Adrenal gland (tissue), 9 donors: ENCODE measurements at regions not wholly inside any gene's neighbourhood (a gene's known extent, or its start where the extent isn't known, plus 50 kb on each side); places are given as distances from the start of the nearest gene placed in this dataset.

Experiments
- DNase-seq, 7 donors: peaks; one replicate each; pipeline ENCODE4 v3.0.0-alpha.2; 2019 to 2020
- H3K27ac ChIP-seq, 5 donors: fragments of 200-600 bp; sonication (generic) in 4 of 5; 1 replicate in 3 of 5; 2 replicates in 2 of 5; pipeline versions ENCODE4 v1.5.1 to v1.8.0; 2016 to 2020; ENCODE audit warnings: mild to moderate bottlenecking in 1 of 5
- H3K27me3 ChIP-seq: fragments of 200-600 bp; 2 replicates; pipeline ENCODE4 v1.8.0; 2021
- H3K36me3 ChIP-seq, 2 donors: fragments of 200-600 bp; replicated peaks in 1 of 2; 1 replicate in 1 of 2; 2 replicates in 1 of 2; pipeline versions ENCODE4 v1.5.1 to v1.8.0; 2018 to 2022
- H3K4me1 ChIP-seq, 2 donors: fragments of 200-600 bp; replicated peaks in 1 of 2; 1 replicate in 1 of 2; 2 replicates in 1 of 2; pipeline versions ENCODE4 v1.5.1 to v1.8.0; 2018 to 2021
- H3K4me3 ChIP-seq, 4 donors: fragments of 200-600 bp; sonication (generic) in 3 of 4; one replicate each; pipeline ENCODE4 v1.5.1; 2016 to 2018
- H3K9me3 ChIP-seq, 3 donors: fragments of 200-600 bp; sonication (generic) in 1 of 3; replicated peaks in 1 of 3; 1 replicate in 2 of 3; 2 replicates in 1 of 3; pipeline versions ENCODE4 v1.5.1 to v1.8.0; 2016 to 2021
- POLR2A ChIP-seq, 2 donors: fragments of 450-650 bp; IDR thresholded peaks; one replicate each; pipeline ENCODE4 v1.6.1; 2017; ENCODE audit warnings: antibody characterized with exemption in 2 of 2, mild to moderate bottlenecking in 2 of 2, moderate library complexity in 1 of 2
- WGBS, 4 donors: extraction: QIAGEN DNeasy Blood & Tissue Kit in 2 of 4; methylation state at CpG; one replicate each; pipeline versions ENCODE4 v1.1.5 to v1.1.7; 2013 to 2017; 5-methylcytosine and 5-hydroxymethylcytosine counted together
- intact Hi-C, 2 donors: fragments of 100-400 bp; cut with DNase I; formaldehyde crosslinking; loops; one replicate each; pipeline versions ENCODE4 v1.14.1 to v1.15.0; 2022 to 2023
- TF ChIP-seq, protein P1 (sequence below), 6 experiments: fragments of 450-650 bp in 4 of 6; fragments of 200-600 bp in 2 of 6; sonication (generic) in 1 of 6; IDR thresholded peaks; 1 replicate in 5 of 6; 2 replicates in 1 of 6; pipeline versions ENCODE4 v1.5.1 to v1.8.0; 2016 to 2021; ENCODE audit warnings: antibody characterized with exemption in 6 of 6, mild to moderate bottlenecking in 2 of 6, moderate library complexity in 1 of 6
- donor health status: healthy with polysubstance abuse.
- donor health status: Bipolar disorder and iron deficiency.
- donor health status: DM: yes; HTN: yes; CAD: no.
- donor health status: DM: no; HTN: no; CAD: no.
- donor health status: DM: no; HTN: no; CAD: no.

DNA sequence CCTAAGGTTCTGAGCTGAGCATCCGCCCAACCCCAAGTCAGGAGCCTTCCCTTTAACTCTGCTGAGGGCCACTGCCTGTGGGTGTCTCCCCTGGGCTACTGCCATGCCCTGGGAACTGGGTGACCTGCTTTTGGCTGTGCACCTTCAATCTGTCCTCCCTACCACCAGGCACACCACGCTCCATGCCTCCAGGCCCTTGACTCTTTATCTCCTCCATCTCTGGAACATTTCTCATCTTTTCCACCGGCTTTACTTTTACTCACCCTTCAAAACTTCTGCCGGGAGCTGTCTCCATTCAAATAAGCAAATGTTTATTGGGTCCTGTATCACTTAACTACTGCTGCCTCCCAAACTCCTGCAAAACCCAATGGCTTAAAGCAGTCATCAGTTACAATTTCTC, 83.3 kb upstream of the NHSL1 start:
- no peak for DNase-seq
- Histone ChIP-seq H3K27ac (no peak overlapping the region), H3K36me3 (no peaks in the 10 kb centered on the region), H3K4me3 (no peak overlapping the region), H3K4me1 (no peaks in the 10 kb centered on the region), H3K27me3 (no peaks in the 10 kb centered on the region), H3K9me3 (no peaks in the 10 kb centered on the region)
- 91 to 96% (median 94%) methylated on average over 4 of the region's 4 CpGs for WGBS, 4 donors
- no peak for TF ChIP-seq POLR2A (IDR thresholded peaks at IDR 0.05)
- TF ChIP-seq, protein P1, sequence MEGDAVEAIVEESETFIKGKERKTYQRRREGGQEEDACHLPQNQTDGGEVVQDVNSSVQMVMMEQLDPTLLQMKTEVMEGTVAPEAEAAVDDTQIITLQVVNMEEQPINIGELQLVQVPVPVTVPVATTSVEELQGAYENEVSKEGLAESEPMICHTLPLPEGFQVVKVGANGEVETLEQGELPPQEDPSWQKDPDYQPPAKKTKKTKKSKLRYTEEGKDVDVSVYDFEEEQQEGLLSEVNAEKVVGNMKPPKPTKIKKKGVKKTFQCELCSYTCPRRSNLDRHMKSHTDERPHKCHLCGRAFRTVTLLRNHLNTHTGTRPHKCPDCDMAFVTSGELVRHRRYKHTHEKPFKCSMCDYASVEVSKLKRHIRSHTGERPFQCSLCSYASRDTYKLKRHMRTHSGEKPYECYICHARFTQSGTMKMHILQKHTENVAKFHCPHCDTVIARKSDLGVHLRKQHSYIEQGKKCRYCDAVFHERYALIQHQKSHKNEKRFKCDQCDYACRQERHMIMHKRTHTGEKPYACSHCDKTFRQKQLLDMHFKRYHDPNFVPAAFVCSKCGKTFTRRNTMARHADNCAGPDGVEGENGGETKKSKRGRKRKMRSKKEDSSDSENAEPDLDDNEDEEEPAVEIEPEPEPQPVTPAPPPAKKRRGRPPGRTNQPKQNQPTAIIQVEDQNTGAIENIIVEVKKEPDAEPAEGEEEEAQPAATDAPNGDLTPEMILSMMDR (IDR thresholded peaks at IDR 0.05): no peak
- intact Hi-C loops: loop anchor here in 1 of 2 donors (10.0 kb wide), 1 partner anchor 158 kb away; no protein-coding TSS in a partner anchor

DNA sequence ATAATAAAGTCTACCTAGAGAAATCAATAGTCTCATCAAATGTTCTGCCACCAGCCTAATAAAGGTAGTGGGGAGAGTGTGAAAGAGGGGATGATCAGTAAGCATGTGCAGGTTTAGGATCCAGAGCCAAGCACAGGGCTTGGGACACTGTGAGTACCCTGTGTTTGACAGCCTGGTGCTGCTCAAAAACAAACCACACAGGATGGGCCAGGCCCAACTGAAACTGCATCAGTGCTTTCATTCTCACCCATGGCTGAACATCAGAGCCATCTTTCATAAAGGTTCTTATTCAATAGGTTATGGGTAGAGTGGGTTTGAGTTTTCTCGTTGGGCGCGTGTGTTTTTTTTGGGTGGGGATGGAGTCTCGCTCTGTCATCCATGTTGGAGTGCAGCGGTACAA, 87.3 kb upstream of the NHSL1 start:
- TF ChIP-seq, protein P1 (IDR thresholded peaks at IDR 0.05): no peak
- TF ChIP-seq POLR2A (IDR thresholded peaks at IDR 0.05): no peak
- Histone ChIP-seq H3K36me3 (no peaks in the 10 kb centered on the region), H3K27me3 (no peaks in the 10 kb centered on the region), H3K9me3 (no peaks in the 10 kb centered on the region), H3K4me1 (peaks cover 0 to 6% of the 10 kb centered on the region in 2 donors), H3K4me3 (no peak overlapping the region), H3K27ac (no peak overlapping the region)
- 83 to 94% (median 90%) methylated on average over 5 of the region's 5 CpGs for WGBS, 4 donors
- intact Hi-C loops: loop anchor here in 1 of 2 donors (10.0 kb wide), 1 partner anchor 162 kb away; no protein-coding TSS in a partner anchor
- no peak for DNase-seq

DNA sequence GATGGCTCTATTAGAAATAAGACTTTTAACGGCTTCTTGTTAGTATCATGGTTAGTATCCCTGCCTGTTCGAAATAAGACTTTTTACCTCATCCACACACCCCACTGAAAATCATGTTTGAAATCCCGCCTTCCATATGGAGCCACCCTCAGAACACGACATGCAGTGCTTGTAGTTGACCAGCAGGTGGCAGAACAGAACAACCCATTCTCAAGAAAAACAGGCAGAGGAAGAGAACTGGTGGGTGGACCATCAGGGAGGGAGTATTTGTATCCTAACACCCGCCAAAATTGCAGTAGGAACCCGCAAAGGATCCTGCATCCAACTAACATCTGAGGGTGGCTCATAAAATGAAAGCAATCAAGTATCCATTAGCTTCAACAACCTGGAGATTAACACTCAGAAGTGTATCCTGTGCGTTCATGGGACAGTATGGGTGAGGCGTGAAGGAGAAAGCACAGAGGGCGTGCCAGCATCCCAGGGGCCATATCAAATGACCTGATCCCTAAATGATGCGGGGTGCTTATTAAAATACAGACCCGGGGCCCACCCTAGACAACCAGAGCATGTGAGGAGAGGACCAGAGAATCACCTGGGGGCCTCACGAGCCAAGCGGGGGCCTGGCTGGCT, 89.6 kb upstream of the NHSL1 start:
- no peak overlapping the region for H3K27ac ChIP-seq
- peaks cover 5 to 23% of the 10 kb centered on the region in 2 donors for H3K4me1 ChIP-seq
- WGBS, 4 donors: 39 to 42% (median 40%) methylated on average over 10 to 13 of the region's 13 CpGs
- peak; percentile 49 to 76 (median 58) for DNase-seq
- H3K4me3 ChIP-seq: no peak overlapping the region
- intact Hi-C loops: loop anchor here in 1 of 2 donors (10.0 kb wide), 1 partner anchor 164 kb away; no protein-coding TSS in a partner anchor
- no peaks in the 10 kb centered on the region for H3K9me3 ChIP-seq
- TF ChIP-seq, protein P1 (IDR thresholded peaks at IDR 0.05): peak; percentile 85 to 95 (median 90)
- TF ChIP-seq POLR2A (IDR thresholded peaks at IDR 0.05): no peak
- no peaks in the 10 kb centered on the region for H3K36me3 ChIP-seq
- no peaks in the 10 kb centered on the region for H3K27me3 ChIP-seq

DNA sequence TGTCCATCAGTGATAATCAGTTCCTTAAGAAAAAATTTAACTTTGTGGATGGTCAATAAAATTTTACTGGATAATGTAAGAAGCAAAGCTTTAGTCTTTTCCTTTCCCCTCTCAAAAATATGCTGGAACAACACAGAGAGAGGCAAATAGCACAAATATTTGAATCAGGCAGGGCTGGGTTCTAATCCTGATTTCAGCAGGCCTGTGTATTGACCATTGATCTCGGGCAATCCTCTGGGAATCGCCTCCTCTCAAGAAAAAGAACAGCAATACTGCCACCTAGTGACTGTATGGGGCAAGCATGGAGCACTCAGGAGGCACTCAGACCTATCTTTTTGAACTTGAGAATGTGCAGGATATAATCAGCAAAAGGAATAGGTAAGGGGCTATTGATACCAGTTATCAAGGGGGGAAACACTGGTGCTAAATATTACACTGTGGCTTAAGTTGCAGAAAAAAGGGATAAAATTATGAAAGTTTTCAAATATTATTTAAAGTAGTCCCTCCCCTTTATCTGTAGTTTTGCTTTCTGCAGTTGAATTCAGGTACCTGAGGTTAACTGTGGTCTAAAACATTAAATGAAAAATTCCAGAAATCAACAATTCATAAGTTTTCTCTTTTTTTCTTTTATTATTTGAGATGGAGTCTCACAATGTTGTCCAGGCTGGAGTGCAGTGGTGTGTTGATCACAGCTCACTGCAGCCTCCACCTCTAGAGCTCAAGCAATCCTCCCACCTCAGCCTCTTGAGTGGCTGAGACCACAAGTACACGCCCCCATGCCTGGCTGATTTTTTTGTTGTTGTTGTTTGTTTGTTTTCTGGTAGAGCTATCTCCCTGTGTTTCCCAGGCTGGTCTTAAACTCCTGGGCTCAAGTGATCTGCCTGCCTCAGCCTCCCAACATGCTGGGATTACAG, 91.8 kb upstream of the NHSL1 start:
- Histone ChIP-seq H3K27ac (no peak overlapping the region), H3K9me3 (no peaks in the 10 kb centered on the region), H3K4me3 (no peak overlapping the region), H3K4me1 (peaks cover 6 to 28% of the 10 kb centered on the region in 2 donors), H3K27me3 (no peaks in the 10 kb centered on the region), H3K36me3 (no peaks in the 10 kb centered on the region)
- peak; percentile 56 to 85 (median 65) for DNase-seq
- 13 to 16% (median 15%) methylated on average over 3 of the region's 3 CpGs for WGBS, 4 donors
- TF ChIP-seq, protein P1 (IDR thresholded peaks at IDR 0.05): peak; percentile 54 to 86 (median 74)
- no peak for TF ChIP-seq POLR2A (IDR thresholded peaks at IDR 0.05)
- intact Hi-C loops: loop anchor here (2.0 to 10.0 kb wide), 4 partner anchors 160 to 476 kb away; no protein-coding TSS in a partner anchor
